Parathyroid adenoma (tissue), 2 donors: ENCODE measurements at regions not wholly inside any gene's neighbourhood (a gene's known extent, or its start where the extent isn't known, plus 50 kb on each side); places are given as distances from the start of the nearest gene placed in this dataset.

Experiments
- H2AFZ ChIP-seq: fragments of 300-600 bp; sonication (generic); one replicate; pipeline ENCODE4 v1.7.0; 2017; ENCODE audit warnings: antibody characterized with exemption, mild to moderate bottlenecking
- H3K27ac ChIP-seq: fragments of 300-600 bp; sonication (generic); one replicate; pipeline ENCODE4 v1.7.0; 2017
- H3K27me3 ChIP-seq: fragments of 300-600 bp; sonication (generic); one replicate; pipeline ENCODE4 v1.7.0; 2017; ENCODE audit warnings: low read length; ENCODE audit not compliant: control insufficient read depth, insufficient read depth
- H3K36me3 ChIP-seq: fragments of 300-600 bp; sonication (generic); one replicate; pipeline ENCODE4 v1.7.0; 2017; ENCODE audit warnings: low read length; ENCODE audit not compliant: control insufficient read depth, insufficient read depth
- H3K4me1 ChIP-seq: fragments of 300-600 bp; sonication (generic); one replicate; pipeline ENCODE4 v1.7.0; 2017; ENCODE audit warnings: control low read depth
- H3K4me2 ChIP-seq: fragments of 300-600 bp; sonication (generic); one replicate; pipeline ENCODE4 v1.7.0; 2017; ENCODE audit warnings: low read length
- H3K4me3 ChIP-seq: fragments of 300-600 bp; sonication (generic); one replicate; pipeline ENCODE4 v1.7.0; 2017; ENCODE audit warnings: low read depth, low read length
- H3K79me2 ChIP-seq: fragments of 300-600 bp; sonication (generic); one replicate; pipeline ENCODE4 v1.7.0; 2017; ENCODE audit warnings: control low read depth
- H3K9ac ChIP-seq: fragments of 300-600 bp; sonication (generic); one replicate; pipeline ENCODE4 v1.7.0; 2017; ENCODE audit warnings: mild to moderate bottlenecking
- H3K9me3 ChIP-seq: fragments of 300-600 bp; sonication (generic); one replicate; pipeline ENCODE4 v1.7.0; 2017; ENCODE audit warnings: low read length; ENCODE audit not compliant: control insufficient read depth
- CTCF ChIP-seq: fragments of 300-600 bp; sonication (generic); IDR thresholded peaks from one replicate; pipeline ENCODE4 v1.7.0; 2017; ENCODE audit warnings: antibody characterized with exemption, mild to moderate bottlenecking
- donor health status: primary hyperparathyroidism.

- H3K4me1 ChIP-seq: no peaks in the 10 kb centered on the region
- no peak overlapping the region for H2AFZ ChIP-seq
- no peaks in the 10 kb centered on the region for H3K9me3 ChIP-seq
- H3K36me3 ChIP-seq: no peaks in the 10 kb centered on the region
- H3K27me3 ChIP-seq: no peaks in the 10 kb centered on the region
- no peaks in the 10 kb centered on the region for H3K79me2 ChIP-seq
- no peak for TF ChIP-seq CTCF
- H3K4me3 ChIP-seq: no peak overlapping the region
- no peak overlapping the region for H3K27ac ChIP-seq
- H3K4me2 ChIP-seq: no peak overlapping the region
- H3K9ac ChIP-seq: no peak overlapping the region
Observed at GRCh38 chrX:55813150-55813549, 95.6 kb downstream of the RRAGB start.

GRCh38 chrX:55815546-55815945 lies 98.0 kb downstream of the RRAGB start:
- no peak overlapping the region for H2AFZ ChIP-seq
- H3K27me3 ChIP-seq: no peaks in the 10 kb centered on the region
- TF ChIP-seq CTCF: no peak
- no peak overlapping the region for H3K9ac ChIP-seq
- no peak overlapping the region for H3K4me2 ChIP-seq
- no peaks in the 10 kb centered on the region for H3K4me1 ChIP-seq
- H3K9me3 ChIP-seq: no peaks in the 10 kb centered on the region
- no peaks in the 10 kb centered on the region for H3K36me3 ChIP-seq
- H3K4me3 ChIP-seq: no peak overlapping the region
- H3K79me2 ChIP-seq: no peaks in the 10 kb centered on the region
- no peak overlapping the region for H3K27ac ChIP-seq

- Histone ChIP-seq H3K36me3 (no peaks in the 10 kb centered on the region), H3K9me3 (no peaks in the 10 kb centered on the region), H3K4me3 (no peak overlapping the region), H3K9ac (no peak overlapping the region), H3K27ac (no peak overlapping the region), H3K4me1 (no peaks in the 10 kb centered on the region), H3K4me2 (no peak overlapping the region), H3K27me3 (no peaks in the 10 kb centered on the region), H3K79me2 (no peaks in the 10 kb centered on the region), H2AFZ (no peak overlapping the region)
- TF ChIP-seq CTCF: no peak
Observed at GRCh38 chrX:55816023-55816422, 98.5 kb downstream of the RRAGB start.

- H3K36me3 ChIP-seq: no peaks in the 10 kb centered on the region
- H3K9ac ChIP-seq: no peak overlapping the region
- no peaks in the 10 kb centered on the region for H3K79me2 ChIP-seq
- no peaks in the 10 kb centered on the region for H3K9me3 ChIP-seq
- no peaks in the 10 kb centered on the region for H3K4me1 ChIP-seq
- no peak for TF ChIP-seq CTCF
- H3K4me2 ChIP-seq: no peak overlapping the region
- no peak overlapping the region for H2AFZ ChIP-seq
- no peak overlapping the region for H3K27ac ChIP-seq
- H3K4me3 ChIP-seq: no peak overlapping the region
- H3K27me3 ChIP-seq: no peaks in the 10 kb centered on the region
Observed at GRCh38 chrX:55818673-55819375, 101.3 kb downstream of the RRAGB start.

GRCh38 chrX:55839485-55839884 lies 121.9 kb downstream of the RRAGB start:
- Histone ChIP-seq H3K9ac (no peak overlapping the region), H3K9me3 (no peaks in the 10 kb centered on the region), H3K36me3 (no peaks in the 10 kb centered on the region), H3K79me2 (no peaks in the 10 kb centered on the region), H3K4me2 (no peak overlapping the region), H3K27me3 (no peaks in the 10 kb centered on the region), H3K27ac (no peak overlapping the region), H3K4me1 (no peaks in the 10 kb centered on the region), H2AFZ (no peak overlapping the region), H3K4me3 (no peak overlapping the region)
- TF ChIP-seq CTCF: no peak
